ENCODE measurements at regions not wholly inside any gene's neighbourhood (a gene's known extent, or its start where the extent isn't known, plus 50 kb on each side); places are given as distances from the start of the nearest gene placed in this dataset.

GRCh38 chr1:237975376-237975775, 84.7 kb upstream of the ZP4 start:
- no peak for DNase-seq
- TF ChIP-seq CTCF (IDR thresholded peaks at IDR 0.05) = no peak
- TF ChIP-seq POLR2A (IDR thresholded peaks at IDR 0.05) = no peak
- Histone ChIP-seq H3K9me3 (no peaks in the 10 kb centered on the region), H3K27me3 (no peaks in the 10 kb centered on the region), H3K4me1 (no peaks in the 10 kb centered on the region), H3K27ac (no peak overlapping the region), H3K36me3 (no peaks in the 10 kb centered on the region), H3K4me3 (no peak overlapping the region)

DNA sequence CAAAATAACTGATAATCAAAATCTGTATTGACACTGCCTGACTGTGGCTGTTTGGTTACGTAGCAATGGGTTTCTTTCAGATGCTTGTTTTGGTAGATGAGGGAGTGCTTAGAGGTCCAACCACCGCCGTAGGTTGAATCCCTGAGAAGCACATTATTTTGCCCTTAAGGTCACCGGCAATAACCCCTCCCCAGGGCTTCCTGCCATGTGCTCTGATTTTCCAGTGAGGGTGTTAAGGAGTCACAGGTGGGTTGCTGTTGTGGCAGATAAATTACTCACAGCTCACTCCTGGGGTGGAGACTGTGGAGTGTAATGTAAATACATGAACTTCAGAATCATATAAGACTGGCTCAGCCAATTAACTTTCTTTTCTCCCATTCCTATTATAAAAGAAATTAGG, 81.5 kb upstream of the ZP4 start:
- Histone ChIP-seq H3K4me1 (no peaks in the 10 kb centered on the region), H3K36me3 (no peaks in the 10 kb centered on the region), H3K4me3 (no peak overlapping the region), H3K27ac (no peak overlapping the region), H3K9me3 (no peaks in the 10 kb centered on the region), H3K27me3 (no peaks in the 10 kb centered on the region)
- TF ChIP-seq CTCF (IDR thresholded peaks at IDR 0.05) (no peak), POLR2A (IDR thresholded peaks at IDR 0.05) (no peak)
- no peak for DNase-seq

GRCh38 chr1:237962985-237963384, 72.3 kb upstream of the ZP4 start:
- no peaks in the 10 kb centered on the region for H3K36me3 ChIP-seq
- TF ChIP-seq CTCF (IDR thresholded peaks at IDR 0.05) (no peak), POLR2A (IDR thresholded peaks at IDR 0.05) (no peak)
- no peak overlapping the region for H3K27ac ChIP-seq
- no peak overlapping the region for H3K4me3 ChIP-seq
- H3K27me3 ChIP-seq = no peaks in the 10 kb centered on the region
- H3K4me1 ChIP-seq = no peaks in the 10 kb centered on the region
- no peak for DNase-seq
- H3K9me3 ChIP-seq = no peaks in the 10 kb centered on the region

DNA sequence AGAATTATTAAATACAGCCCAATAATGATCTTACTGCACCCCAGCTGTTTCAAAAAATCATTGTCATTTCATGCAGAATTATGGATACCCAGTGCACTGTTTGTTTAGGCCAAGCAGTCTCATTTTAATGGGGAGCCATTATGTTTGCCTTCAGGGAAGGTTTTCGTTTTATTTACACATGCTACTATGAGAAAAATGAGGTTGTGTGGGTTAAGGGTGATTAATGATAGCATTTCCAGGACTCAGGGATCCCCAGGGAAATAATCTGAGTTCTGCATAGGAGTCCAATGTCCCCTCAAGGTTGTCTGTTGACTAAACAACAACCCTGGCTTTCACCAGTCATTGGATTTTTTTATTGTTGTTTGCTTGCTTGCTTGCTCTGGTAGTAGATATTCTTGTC, 71.0 kb upstream of the ZP4 start:
- Histone ChIP-seq H3K27me3 (no peaks in the 10 kb centered on the region), H3K4me3 (no peak overlapping the region)
- DNase-seq = no peak

DNA sequence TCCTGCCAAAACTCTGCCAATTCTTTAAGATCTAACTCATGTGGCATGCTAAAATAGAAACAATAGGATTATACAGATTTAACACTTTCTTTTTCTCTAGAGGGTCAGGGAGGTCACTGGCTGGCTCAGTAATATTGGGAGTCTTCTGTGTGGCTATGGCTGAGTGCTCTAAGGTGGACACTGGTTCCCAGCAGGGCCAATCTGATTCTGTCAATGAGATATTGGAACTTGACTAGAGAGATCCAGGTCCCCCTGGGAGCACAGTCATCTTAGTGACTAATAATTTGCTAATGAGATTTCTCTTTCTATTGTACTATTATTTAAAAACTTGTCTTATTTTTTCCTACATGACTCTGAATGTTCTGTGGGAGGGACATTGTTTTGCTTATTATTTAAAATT, 69.1 kb upstream of the ZP4 start:
- no peak for DNase-seq
- Histone ChIP-seq H3K9me3 (no peaks in the 10 kb centered on the region), H3K36me3 (no peaks in the 10 kb centered on the region), H3K27ac (no peak overlapping the region), H3K4me3 (no peak overlapping the region), H3K4me1 (no peaks in the 10 kb centered on the region), H3K27me3 (no peaks in the 10 kb centered on the region)
- TF ChIP-seq CTCF (IDR thresholded peaks at IDR 0.05) (no peak), POLR2A (IDR thresholded peaks at IDR 0.05) (no peak)

More for the DNA sequence above, 71.0 kb upstream of the ZP4 start:
- no peak overlapping the region for H3K27ac ChIP-seq
- no peaks in the 10 kb centered on the region for H3K36me3 ChIP-seq
- no peaks in the 10 kb centered on the region for H3K9me3 ChIP-seq
- TF ChIP-seq CTCF (IDR thresholded peaks at IDR 0.05) (no peak), POLR2A (IDR thresholded peaks at IDR 0.05) (no peak)
- no peaks in the 10 kb centered on the region for H3K4me1 ChIP-seq

DNA sequence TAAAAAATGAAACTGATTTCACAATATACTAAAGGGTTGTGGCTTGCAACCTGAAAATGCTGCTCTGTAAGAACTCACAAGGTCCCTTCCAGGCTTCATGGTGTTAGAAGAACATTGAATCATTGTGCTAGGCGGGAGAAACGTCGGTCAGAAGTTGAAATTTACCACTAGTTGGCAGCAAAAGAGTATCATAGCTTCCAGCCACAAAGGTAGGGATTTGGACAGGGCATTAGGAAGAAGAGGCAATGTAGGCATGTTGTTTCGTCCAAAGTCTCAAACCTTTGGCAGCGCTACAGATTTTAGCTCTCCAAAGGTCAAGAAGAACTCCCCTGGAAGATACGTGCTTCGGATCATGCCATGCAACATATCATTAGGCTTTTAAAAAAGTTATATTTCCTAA, 62.5 kb upstream of the ZP4 start:
- Histone ChIP-seq H3K27ac (no peak overlapping the region), H3K9me3 (no peaks in the 10 kb centered on the region), H3K4me3 (no peak overlapping the region), H3K4me1 (no peaks in the 10 kb centered on the region), H3K27me3 (no peaks in the 10 kb centered on the region), H3K36me3 (no peaks in the 10 kb centered on the region)
- no peak for DNase-seq
- TF ChIP-seq CTCF (IDR thresholded peaks at IDR 0.05) (no peak), POLR2A (IDR thresholded peaks at IDR 0.05) (no peak)
